Activated T-cell treated with anti-CD3 and anti-CD28 coated beads for 4 hours (primary cell): ENCODE measurements at regions not wholly inside any gene's neighbourhood (a gene's known extent, or its start where the extent isn't known, plus 50 kb on each side); places are given as distances from the start of the nearest gene placed in this dataset.
"Not testable (repeated sequence)": the region's sequence is repeated elsewhere in the genome, so short reads cannot be mapped to it uniquely, and the experiment has no call there.

Experiments used
- DNase-seq: peaks from one replicate; pipeline ENCODE4 v3.0.0-alpha.2; 2020

DNA sequence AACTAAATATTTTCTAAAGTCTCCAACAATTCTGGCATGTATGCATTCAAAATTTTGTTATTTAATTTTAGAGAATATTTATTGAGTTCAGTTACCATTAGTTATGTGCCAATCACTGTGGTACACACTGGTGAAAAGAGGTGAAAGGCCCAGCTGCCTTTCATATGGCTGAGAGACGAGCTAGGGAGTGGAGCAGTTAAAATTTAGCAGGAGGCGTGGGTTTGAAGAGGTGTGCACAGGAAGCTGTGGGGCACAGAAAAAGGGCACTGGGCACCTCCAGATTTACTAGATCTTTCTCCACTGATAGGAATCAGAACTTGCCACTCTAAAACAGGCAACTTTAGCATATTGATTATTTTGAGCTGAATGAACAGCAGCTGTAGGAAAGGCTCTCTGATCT, 347.1 kb downstream of the CD83 start:
- DNase-seq = no peak

DNA sequence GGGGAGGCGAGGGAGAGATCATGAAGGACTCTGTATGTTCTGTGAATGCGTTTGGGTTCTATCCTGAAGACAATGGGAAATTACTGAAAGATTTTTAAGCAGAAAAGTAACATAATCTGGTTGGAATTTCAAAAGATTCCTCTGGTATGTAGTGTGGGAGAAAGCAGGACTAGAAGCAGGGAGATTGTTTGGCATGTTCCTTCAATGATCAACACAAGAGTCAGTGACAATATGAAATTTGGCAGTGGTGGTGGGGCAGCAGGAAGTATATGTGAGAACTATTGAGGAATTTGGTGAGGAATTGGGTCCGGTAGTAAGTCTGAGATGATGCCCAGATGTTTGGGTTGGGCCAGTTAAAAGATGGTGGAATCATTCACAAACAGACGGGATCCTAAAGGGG, 348.7 kb downstream of the CD83 start:
- DNase-seq = no peak

DNA sequence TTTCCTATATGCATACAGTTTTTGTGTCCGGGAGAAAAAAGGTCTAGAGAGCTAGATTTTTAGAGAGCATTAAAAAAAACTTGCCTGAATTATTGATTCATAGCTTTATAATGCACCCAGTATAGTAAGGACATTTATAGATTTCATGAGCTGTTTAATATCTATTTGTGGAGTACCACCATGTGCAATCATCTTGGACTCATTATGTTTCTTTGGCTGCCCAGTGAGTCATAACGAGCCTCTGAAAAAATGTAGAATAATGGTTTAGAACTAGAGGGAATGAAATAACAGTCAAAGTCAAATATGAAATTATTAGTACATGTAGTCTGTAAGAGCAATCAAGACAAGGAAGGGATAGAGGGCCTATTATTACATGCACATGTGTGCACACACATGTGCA, 350.0 kb downstream of the CD83 start:
- DNase-seq = no peak

DNA sequence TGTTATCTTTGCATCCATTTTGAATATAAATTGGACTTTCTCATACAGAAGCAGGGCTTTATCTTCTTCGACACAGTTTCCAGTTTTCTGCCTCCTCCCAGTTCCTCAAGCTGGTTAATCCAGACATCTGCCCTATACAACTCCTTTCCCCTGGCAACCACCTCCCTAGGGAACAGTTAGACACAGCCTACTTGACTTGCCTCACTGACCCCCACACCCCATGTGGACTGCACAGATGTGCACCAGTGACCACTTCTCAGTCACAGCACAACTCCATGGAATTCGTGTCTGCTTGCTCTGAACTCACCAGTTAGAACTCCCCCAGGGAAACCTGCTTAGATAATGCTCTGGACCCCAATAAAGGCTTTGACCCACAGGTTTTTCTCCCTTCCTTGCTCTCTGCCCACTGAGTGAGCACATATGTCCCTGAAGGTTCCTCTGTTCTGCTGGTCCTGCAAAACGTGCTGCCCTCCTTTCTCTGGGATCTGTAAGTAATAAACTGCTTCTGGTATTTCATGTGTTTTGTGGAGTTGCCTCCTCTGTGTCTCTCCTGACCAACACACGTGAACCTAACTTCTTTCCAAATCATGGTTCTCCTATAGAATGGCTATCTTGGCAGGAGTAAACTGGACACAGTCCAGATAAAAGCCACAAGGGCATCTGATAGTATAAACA, 351.2 kb downstream of the CD83 start:
- DNase-seq = no peak

DNA sequence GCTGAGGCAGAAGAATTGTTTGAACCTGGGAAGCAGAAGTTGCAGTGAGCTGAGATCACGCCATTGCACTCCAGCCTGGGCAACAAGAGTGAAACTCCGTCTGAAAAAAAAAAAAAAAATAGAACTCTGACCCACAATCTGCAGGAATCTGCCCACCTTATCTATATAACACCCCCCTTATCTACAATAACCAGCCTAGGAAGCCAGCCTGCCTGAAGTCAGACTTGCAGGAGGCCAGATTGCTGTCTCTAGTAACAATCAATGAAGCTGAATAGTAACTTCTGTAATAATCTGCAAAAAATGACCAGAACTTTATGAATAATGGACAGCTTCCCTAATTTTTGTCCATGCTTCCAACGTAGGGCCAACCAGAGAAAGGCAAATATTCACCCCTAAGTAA, 352.5 kb downstream of the CD83 start:
- DNase-seq = no peak

DNA sequence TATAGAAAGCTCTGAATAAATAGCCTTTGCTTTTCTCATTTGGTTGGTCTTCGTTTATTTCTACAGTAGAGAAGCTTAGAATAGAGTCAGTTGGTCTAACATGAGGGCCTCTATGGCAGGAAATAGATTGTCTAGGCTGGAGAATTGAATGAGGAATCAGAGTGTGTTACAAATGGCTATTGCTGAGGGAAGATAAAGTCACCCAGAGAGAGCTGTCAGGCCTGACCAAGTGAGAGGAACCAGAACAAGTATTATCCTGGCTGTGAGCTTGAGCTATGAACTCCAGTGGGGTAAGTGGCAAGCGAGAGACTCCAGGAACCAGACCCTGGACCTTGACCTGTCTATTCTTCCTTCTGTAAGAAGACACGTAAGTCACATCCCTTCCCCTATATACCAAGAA, 353.1 kb downstream of the CD83 start:
- no peak for DNase-seq

DNA sequence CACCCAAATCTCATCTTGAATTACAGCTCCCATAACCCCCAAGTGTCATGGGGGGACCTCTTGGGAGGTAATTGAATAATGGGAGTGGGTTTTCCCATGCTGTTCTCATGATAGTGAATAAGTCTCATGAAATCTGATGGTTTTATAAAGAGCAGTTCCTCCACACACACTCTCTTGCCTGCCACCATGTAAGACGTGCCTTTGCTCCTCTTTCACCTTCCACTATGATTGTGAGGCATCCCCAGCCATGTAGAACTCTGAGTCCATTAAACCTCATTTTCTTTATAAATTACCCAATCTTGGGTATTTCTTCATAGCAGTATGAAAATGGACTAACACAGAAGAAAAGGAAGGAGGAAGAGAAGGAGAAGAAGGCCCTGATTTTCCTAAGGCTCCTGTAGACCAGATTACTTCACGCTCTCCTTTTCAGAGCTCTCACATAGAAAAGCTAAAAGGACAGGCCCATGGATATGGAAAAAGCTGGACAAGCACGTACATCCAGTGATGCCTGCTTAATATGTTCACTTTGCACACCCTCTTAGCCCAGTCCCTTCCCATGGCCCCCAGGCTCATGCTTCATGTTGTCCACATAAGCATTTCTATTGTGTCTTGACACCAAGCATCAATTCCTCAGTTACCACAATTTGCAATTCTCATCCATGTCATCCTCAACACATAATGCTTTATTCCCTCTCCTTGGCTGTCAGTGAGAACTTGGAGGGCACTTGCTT, 354.8 kb downstream of the CD83 start:
- no peak for DNase-seq

DNA sequence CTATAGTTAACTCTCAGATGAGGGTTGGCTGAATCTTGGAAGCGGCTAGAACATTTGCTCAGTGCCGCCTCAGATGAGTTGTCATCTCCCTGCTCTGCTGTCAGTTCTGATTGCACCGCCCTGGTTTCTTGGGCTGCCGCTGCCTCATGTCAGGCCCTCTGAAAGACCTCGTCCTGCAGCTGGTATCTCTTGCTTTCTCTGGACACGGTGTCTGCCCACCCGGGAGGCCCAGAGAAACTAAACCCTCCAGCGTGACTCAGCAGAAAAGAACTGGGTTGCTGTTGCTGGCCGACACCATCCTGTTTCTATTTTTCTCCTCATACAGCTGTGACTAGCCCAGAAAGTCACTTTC, 355.4 kb downstream of the CD83 start:
- DNase-seq = no peak

DNA sequence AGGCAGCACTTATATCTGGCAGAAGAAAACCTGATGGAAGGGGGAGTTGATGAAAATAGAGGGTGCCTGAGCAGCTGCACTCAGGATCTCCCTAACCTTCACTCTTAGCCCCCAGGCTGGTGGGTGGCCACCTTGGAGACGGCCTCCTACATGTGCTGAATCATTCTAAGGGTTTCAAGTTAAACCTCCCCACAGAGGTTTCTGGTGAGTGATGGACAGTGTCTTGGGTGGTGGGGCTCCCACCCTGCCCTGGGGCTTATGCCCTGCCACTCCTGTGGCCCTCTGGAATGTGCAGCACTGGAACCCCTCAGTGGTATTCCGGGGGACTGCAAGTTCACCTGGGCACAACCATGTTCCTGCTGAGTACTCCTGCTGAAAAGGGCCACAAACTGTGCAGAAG, 357.2 kb downstream of the CD83 start:
- DNase-seq = no peak

DNA sequence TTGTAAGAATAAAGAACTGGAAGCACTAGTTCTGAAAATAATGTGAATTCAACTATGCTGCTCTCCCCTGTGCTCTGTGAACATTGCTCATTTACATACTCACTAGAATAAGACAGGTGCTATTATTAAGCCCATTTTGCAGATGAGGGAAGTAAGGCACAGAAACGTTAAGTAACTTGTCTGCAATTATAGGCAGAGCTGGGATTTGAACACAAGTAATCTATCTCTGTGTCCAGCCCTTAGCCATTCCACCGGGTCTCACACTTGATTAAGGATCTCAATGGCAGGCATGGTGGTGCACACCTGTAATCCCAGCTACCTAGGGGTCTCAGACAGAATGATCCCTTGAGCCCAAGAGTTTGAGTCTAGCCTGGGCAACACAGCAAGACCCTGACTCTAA, 357.7 kb downstream of the CD83 start:
- DNase-seq = no peak

DNA sequence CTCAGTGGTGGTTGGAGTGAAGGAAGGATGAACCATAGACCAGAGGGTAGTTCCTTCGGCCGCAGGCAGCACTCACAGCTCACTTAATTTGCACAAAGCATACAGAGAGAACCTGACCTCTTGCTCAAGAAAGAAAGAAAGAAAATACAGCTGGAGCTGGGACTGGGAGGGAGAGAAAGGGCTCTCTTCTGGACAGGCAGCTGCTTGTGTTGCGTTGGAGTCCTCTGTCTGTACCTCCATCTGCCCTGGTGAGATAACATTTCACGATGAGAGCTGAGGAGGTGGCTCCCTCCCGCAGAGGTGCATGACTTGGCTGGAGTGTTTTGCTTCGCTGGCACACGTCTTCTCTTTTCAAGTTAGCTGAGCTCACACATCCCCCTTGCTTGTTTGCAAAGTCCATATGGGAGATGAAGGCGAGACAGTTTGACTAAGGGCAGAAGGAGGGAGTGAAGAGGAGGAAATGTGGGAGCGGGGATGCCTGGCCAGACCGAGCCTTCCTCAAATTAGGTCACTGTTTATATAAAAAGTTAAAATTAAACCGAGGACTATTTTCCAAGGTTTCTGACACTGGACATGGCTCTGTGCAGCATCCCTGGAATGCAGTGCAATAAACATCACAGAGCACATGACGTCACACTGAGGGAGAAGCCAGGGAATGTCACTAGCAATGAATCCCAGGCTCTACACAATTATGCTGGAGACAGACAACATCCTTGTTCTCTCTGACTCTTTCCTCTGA, 359.4 kb downstream of the CD83 start:
- no peak for DNase-seq

DNA sequence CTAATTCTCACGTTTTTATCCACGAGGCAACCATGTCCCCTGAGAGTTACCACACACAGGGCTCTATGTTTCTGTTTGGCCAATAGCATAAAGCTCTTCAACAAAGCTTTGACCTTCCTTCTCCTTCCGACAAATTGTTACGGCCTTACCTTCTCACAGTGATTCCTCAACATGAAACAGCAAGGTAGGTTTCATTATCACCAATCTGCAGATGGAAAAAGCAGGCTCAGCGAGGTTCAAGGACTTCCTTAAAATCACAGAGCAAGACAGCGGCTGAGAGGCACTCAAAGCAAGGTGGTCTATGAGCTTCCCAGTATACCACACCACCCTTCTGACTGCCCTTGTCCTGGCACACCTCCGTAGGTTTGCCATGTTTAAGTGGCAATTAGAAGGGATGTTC, 360.0 kb downstream of the CD83 start:
- DNase-seq = no peak

DNA sequence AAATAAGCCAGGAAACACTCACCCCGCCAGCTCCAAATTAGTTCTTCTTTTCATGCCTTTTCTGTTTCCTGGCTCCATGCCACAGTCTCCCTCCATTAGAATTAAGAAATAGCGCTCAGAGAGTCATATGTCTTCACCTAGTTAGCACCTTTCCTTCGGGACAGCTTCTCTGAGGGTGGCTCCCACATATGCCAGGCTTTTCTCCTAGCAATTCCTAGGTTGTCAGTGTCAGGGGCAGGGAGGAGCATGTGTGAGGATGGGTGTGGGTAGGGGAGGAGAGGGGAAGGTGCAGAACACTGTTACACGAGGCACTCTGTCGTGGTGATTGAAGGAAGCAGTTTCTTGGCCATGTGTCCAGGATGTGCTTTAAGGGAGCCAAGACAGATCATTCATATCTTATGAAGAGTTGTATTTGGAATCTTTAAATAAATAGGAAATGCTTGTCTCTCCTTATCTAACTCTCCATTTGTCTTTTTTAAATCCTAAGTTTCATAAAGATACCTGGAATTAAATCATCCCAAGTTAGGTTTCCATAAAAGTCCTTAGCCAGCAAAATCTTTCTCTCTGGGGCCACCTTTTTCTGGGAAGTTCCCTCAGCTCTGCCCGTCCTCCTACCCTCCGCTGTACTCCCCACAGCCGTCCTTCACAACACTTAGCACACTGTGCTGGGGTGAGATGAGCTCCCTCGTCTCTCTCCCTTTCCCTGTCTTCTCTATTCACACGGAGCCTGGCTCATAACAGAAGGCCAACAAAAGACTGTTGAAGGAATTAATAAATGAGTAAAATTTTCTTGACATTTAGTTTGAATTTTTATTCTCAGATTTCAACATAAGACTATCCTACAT, 361.0 kb downstream of the CD83 start:
- DNase-seq = no peak

DNA sequence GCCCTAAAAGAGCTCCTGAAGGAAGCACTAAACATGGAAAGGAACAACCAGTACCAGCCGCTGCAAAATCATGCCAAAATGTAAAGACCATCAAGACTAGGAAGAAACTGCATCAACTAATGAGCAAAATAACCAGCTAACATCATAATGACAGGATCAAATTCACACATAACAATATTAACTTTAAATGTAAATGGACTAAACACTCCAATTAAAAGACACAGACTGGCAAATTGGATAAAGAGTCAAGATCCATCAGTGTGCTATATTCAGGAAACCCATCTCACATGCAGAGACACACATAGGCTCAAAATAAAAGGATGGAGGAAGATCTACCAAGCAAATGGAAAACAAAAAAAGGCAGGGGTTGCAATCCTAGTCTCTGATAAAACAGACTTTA, 364.4 kb downstream of the CD83 start:
- DNase-seq = not testable (repeated sequence)

DNA sequence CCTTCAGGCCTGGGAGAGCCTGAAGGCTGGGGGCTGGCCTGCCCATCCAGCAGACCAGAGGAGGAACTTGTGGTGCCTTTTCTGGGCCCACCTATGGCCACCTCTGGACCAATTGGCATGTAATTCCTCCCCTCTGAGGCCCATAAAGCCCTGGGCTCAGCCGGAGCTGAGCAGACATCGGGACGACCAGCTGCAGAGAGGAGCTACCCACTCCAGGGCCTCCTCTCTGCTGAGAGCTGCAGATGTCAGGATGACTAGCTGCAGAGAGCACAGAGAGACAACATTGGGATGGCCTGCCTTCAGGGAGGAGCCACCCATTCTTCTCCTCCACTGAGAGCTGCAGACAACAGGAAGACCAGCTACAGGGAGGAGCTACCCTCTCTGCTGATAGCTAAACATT, 370.1 kb downstream of the CD83 start:
- no peak for DNase-seq

DNA sequence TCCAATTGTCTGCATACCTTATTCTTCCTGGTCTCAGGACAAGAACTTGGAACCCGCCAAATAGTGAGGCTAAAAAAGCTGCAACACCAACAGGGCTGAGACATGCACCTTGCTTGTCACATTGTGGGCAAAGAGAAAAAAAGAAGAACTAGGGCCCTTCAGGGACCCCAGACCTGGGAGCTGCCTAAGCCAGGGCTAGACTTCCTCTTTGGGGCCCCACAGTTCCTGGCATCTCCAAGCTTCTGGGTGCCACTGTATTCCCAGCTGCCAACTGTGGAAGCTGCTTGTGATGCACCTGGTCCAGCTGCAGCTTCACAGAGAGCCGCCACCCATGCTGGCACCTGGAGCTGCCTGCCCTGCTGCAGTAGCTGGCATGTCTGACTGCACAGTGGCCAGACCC, 370.6 kb downstream of the CD83 start:
- DNase-seq = no peak

DNA sequence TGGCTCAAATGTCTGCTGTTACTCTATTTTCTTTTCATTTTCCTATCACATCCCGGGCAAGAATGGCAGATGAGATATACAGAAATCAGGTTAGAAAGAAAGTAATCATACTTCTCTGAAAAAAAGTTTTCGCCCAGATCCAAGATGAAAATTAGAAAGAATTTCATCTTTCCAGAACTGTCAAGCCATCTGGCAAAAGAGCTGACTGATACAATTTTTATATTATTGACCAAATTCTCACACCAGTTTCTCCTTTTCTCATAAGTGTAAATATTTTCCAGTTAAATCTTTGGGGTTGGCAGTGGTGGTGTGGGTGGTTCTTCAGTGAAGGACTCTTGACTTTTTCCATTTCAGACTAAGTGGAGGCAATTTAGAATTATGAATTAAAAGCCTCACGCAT, 371.9 kb downstream of the CD83 start:
- DNase-seq = no peak

DNA sequence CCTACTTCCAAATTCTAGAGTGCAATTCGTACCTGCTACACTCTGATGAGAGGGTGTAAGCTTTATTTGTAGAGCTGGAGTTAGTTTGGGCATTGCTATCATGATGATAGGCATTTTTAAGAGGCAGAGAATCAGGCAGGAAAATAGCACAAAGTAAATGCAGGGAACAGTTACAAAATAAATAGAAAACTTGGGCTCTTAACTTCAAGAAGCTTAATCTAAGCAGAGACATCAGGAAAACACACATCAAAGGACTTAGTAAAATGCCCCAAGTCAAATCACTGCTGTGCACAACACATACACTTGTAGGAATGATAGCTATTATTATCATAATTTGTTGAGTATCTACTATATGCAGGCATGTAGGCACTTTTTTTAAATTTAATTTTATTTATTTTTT, 381.2 kb downstream of the CD83 start:
- DNase-seq = no peak

DNA sequence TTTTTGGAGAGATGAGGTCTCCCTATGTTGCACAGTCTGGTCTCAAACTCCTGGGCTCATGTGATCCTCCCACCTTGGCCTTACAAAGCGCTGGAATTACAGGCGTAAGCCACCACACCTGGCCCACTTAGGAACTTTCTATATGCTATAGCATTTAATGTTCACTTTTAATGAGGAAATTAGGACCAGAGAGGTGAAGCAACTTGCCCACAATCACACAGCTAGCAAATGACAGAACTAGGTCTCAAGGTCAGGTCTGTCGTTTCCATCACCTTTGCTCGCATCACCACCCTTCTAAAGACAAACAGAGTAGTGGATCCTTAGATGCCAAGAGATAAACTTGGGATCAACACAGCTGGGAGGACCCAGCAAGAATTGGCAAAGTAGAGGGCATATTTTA, 381.7 kb downstream of the CD83 start:
- no peak for DNase-seq

DNA sequence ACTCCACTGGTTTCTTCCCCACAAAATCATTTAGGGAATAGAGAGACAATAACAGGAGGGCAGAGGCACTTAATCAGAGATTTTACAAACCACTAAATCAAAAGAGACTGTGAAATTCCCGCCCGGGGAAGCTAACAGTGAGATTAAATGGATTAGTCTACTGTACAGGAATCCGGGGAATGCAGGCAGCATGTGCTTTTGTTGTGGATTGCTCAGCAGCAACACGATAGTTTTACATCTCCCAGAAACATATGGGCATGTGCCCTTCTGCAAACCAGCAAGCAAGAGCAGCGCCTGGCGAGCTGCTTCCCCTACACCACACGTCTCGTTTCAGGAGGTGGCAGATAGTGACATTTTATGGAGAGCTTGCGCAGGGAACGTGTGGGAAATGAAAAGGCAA, 382.3 kb downstream of the CD83 start:
- DNase-seq = no peak

DNA sequence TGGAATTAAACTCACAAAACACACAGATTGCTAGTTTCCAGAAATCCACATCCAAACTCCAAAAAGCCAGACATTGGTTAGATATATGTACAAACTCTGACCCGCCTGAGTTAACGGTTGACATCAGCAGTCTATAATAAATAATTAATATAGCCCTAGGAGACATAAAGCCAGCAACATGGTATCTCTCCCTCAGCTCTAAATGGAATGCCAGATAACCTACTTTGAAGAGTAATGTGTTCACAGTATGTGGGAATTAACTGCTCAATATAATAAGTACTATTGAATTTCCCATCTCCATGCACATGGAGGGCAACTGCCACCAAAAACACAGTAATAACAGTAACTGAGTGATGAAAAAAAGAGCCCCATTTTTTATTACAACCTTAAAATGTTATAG, 383.2 kb downstream of the CD83 start:
- no peak for DNase-seq

DNA sequence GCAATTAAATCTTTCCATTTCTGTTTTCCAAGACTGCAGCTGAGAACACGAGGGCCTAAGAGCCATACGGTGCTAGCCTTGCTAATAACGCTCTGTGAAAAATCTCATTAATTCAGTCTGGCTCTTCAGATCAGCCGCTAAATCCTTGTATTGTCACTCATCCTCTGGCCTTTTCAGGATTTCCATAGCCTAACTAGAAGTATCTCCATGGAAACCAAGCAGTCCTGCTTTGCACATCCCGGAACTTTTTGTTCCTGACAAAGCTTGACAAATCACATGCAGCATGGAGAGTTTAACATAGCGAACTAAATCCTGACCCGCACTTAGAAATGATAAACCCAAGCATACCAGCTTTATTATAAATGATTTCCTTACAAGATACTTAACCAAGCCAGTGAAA, 383.7 kb downstream of the CD83 start:
- no peak for DNase-seq

DNA sequence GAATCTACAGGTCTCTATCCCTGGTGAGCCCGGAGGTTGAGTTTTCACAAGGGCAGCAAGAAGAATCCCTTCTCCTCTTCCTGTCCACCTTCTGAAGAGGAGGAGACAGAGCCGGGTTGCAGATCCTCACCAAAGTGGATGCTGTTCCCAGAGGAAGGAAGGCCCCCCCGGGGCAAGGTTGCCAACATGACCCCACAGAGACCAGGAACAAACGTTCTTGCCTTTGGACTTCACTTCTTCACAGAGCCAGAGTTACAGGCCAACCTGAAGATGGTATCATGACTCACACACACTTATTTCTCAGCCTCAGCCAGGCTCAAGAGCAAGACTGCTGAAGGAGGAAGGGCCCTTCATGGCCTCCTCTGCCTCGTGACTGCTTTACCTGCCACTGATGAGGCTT, 384.3 kb downstream of the CD83 start:
- DNase-seq = no peak

DNA sequence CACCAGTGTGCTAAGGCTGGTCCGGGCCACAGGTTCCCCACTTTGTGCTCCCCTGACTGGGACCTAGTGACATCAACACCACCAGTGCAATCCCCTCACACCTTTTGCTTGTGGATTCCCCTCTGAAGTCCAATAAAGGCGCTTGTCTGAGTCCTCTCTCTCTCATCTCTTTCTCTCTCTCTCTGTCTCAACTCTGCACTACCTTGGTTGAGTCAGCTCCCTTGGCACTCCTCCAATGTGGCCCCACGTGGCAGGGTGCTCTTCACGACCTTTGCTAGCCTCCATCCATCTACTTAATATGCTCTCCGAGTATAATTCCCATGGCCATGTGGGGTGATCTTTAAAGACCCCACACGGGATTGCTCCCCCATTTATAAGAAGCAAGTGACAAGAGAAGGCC, 385.0 kb downstream of the CD83 start:
- DNase-seq = no peak
